Endothelial cell of umbilical vein (primary cell): ENCODE measurements at regions not wholly inside any gene's neighbourhood (a gene's known extent, or its start where the extent isn't known, plus 50 kb on each side); places are given as distances from the start of the nearest gene placed in this dataset.

Experiments used
- BruUV-seq: library from RNA; stranded (reverse); fragments of 400-500 nt; replicated peaks from 2 replicates; lab custom pipeline; 2021; lab: Mats Ljungman, UMichigan
- CTCF ChIA-PET: fragments of 300-600, 350-600 bp; sonication (Branson Sonifier 250); formaldehyde crosslinking; loops from one replicate; lab custom pipeline; 2021; ENCODE audit warnings: antibody characterized with exemption, inconsistent platforms; lab: Charles Lee
- POLR2A ChIA-PET: fragments of 300-600, 350-600 bp; sonication (Branson Sonifier 250); formaldehyde crosslinking; loops from one replicate; lab custom pipeline; 2021; ENCODE audit warnings: antibody characterized with exemption, inconsistent platforms; lab: Charles Lee
- DNase-seq: peaks from one replicate; pipeline ENCODE4 v3.0.0-alpha.2; 2011; ENCODE audit warnings: low read depth, low spot score
- FAIRE-seq: peaks from 2 replicates; lab custom pipeline; 2011; peaks lifted over from hg19 to GRCh38; lab: Jason Lieb, UNC
- H2AFZ ChIP-seq: 2 replicates; pipeline ENCODE4 v1.6.0; 2012; ENCODE audit warnings: low read depth, low read length, control low read depth, inconsistent platforms
- H3K27ac ChIP-seq: 2 replicates; pipeline ENCODE4 v1.5.1; 2011; ENCODE audit warnings: low read depth, mild to moderate bottlenecking, control low read depth, low read length, moderate library complexity; ENCODE audit not compliant: insufficient read depth
- H3K27me3 ChIP-seq, 2 experiments: 2 replicates each; pipeline versions ENCODE4 v1.6.0 to v1.6.1; 2011; ENCODE audit warnings: low read length in 2 of 2, mixed read lengths in 1 of 2; ENCODE audit not compliant: control insufficient read depth in 2 of 2, insufficient read depth in 2 of 2
- H3K36me3 ChIP-seq, 2 experiments: 2 replicates in 1 of 2; 3 replicates in 1 of 2; pipeline ENCODE4 v1.5.1; 2011; ENCODE audit warnings: low read length in 2 of 2, mild to moderate bottlenecking in 1 of 2, moderate library complexity in 1 of 2; ENCODE audit not compliant: control insufficient read depth in 2 of 2, insufficient read depth in 2 of 2; ENCODE audit errors: extremely low read depth in 1 of 2
- H3K4me1 ChIP-seq: 3 replicates; pipeline ENCODE4 v1.5.1; 2011; ENCODE audit warnings: mild to moderate bottlenecking, low read length; ENCODE audit not compliant: control insufficient read depth, insufficient read depth; ENCODE audit errors: extremely low read depth
- H3K4me2 ChIP-seq: 2 replicates; pipeline ENCODE4 v1.6.1; 2011; ENCODE audit warnings: low read length, control low read depth, mixed read lengths; ENCODE audit not compliant: insufficient read depth
- H3K4me3 ChIP-seq, 3 experiments: fragments of 200-600 bp in 1 of 3; sonication (generic), shearing (Covaris generic) in 1 of 3; replicated peaks in 1 of 3; 2 replicates each; pipeline ENCODE4 v1.5.1; 2011 to 2016; ENCODE audit warnings: control low read depth in 3 of 3, low read length in 3 of 3, mild to moderate bottlenecking in 2 of 3, inconsistent platforms in 1 of 3, low read depth in 1 of 3, moderate library complexity in 1 of 3; ENCODE audit not compliant: insufficient read depth in 1 of 3
- H3K79me2 ChIP-seq: 2 replicates; pipeline ENCODE4 v1.6.0; 2012; ENCODE audit warnings: low read length, inconsistent platforms; ENCODE audit not compliant: control insufficient read depth, insufficient read depth
- H3K9ac ChIP-seq: replicated peaks from 2 replicates; pipeline ENCODE3; 2011; ENCODE audit warnings: low read length, control low read depth; ENCODE audit not compliant: insufficient read depth; ENCODE audit errors: extremely low read depth
- H3K9me1 ChIP-seq: replicated peaks from 3 replicates; pipeline ENCODE4 v1.6.0; 2011; ENCODE audit warnings: mild to moderate bottlenecking, low read length; ENCODE audit not compliant: control insufficient read depth, insufficient read depth; ENCODE audit errors: extremely low read depth
- H3K9me3 ChIP-seq: replicated peaks from 2 replicates; pipeline ENCODE4 v1.5.1; 2012; ENCODE audit warnings: low read length, inconsistent platforms; ENCODE audit not compliant: control insufficient read depth, insufficient read depth
- H4K20me1 ChIP-seq: replicated peaks from 2 replicates; pipeline ENCODE3; 2011; ENCODE audit warnings: mild to moderate bottlenecking, low read length; ENCODE audit not compliant: control insufficient read depth, insufficient read depth; ENCODE audit errors: extremely low read depth
- EZH2 ChIP-seq: IDR thresholded peaks from 2 replicates; pipeline ENCODE4 v1.6.1; 2012; ENCODE audit warnings: borderline replicate concordance, low read depth, mild to moderate bottlenecking, moderate library complexity, low read length, inconsistent platforms; ENCODE audit not compliant: severe bottlenecking
- FOS ChIP-seq: IDR thresholded peaks from 2 replicates; pipeline ENCODE4 v1.6.1; 2011; ENCODE audit warnings: mild to moderate bottlenecking, low read length, moderate library complexity, borderline replicate concordance; ENCODE audit not compliant: insufficient read depth
- GATA2 ChIP-seq: IDR thresholded peaks from 2 replicates; pipeline ENCODE4 v1.7.0; 2011; ENCODE audit warnings: low read depth, mild to moderate bottlenecking, moderate library complexity, mixed read lengths, low read length; ENCODE audit not compliant: insufficient read length, insufficient read depth
- JUN ChIP-seq: IDR thresholded peaks from 2 replicates; pipeline ENCODE4 v1.6.1; 2011; ENCODE audit warnings: borderline replicate concordance, low read depth; ENCODE audit not compliant: insufficient read length, insufficient read depth
- MYC ChIP-seq: IDR thresholded peaks from one replicate; pipeline ENCODE4 v1.6.1; 2011; ENCODE audit warnings: mild to moderate bottlenecking, low read depth, low read length
- POLR2A ChIP-seq: IDR thresholded peaks from 2 replicates; pipeline ENCODE4 v1.6.1; 2012; ENCODE audit warnings: low read depth, mild to moderate bottlenecking, control low read depth, low read length
- POLR2AphosphoS5 ChIP-seq: IDR thresholded peaks from 2 replicates; pipeline ENCODE4 v1.6.1; 2012; ENCODE audit warnings: low read depth, mild to moderate bottlenecking, control low read depth, low read length, moderate library complexity; ENCODE audit not compliant: insufficient read depth
- dilution Hi-C: fragments of 300-500 bp; cut with MboI; formaldehyde crosslinking; loops from one replicate; pipeline ENCODE4 v1.15.0; 2019; ENCODE audit warnings: low sequenced_read_pairs; ENCODE audit not compliant: extremely low pct_ligation_motif_present
- intact Hi-C: fragments of 100-400 bp; cut with micrococcal nuclease; formaldehyde crosslinking; loops from one replicate; pipeline ENCODE4 v1.10.0; 2022
- TF ChIP-seq, protein P1 (sequence below): IDR thresholded peaks from 2 replicates; pipeline ENCODE4 v1.6.1; 2011; ENCODE audit not compliant: insufficient read depth, insufficient read length
- TF ChIP-seq, protein P2 (sequence below), 2 donors: IDR thresholded peaks; 1 replicate in 1 of 2; 2 replicates in 1 of 2; pipeline ENCODE4 v1.5.1; 2011; ENCODE audit warnings: low read length in 2 of 2, mild to moderate bottlenecking in 2 of 2, moderate library complexity in 2 of 2, control low read depth in 1 of 2, inconsistent platforms in 1 of 2, low read depth in 1 of 2; ENCODE audit not compliant: insufficient read depth in 1 of 2; ENCODE audit errors: extremely low read depth in 1 of 2

DNA sequence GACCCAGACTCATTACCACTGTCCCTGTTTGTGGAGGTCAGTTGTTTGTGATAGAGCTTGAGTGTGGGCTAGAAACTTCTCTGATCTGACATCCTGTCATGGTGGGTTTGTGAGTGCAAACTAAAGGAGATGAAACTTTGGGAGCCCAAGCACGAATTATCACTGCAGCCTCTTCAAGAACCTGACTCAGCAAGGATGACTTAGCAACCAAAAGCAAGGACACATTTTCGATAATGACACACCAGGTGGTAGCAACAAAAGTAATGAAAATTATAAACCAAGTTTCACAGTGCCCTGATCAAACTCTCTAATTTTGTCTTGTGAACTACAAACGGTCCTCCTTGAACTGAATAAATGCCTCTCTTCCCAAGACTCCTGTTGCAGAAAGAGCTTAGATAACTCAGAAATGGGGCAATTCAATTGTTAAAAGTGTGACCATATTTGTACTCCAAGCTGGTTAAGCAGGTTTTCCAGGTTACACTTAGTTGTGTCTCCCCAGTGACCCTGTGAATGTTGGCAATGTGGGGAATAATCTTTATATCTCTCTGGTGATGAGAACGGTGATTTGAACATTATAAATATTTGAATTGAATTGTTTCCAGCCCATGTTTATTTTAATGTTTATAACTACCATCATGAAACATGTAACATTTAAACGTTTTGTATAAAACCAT, 52.6 kb upstream of the ATP8A1 start:
- Histone ChIP-seq H3K4me3 (no peak overlapping the region), H3K9me3 (no peaks in the 10 kb centered on the region), H3K27me3 (no peaks in the 10 kb centered on the region), H3K79me2 (no peaks in the 10 kb centered on the region), H4K20me1 (no peaks in the 10 kb centered on the region), H3K4me1 (no peaks in the 10 kb centered on the region), H3K9me1 (no peaks in the 10 kb centered on the region), H3K9ac (no peak overlapping the region), H2AFZ (no peak overlapping the region), H3K36me3 (no peaks in the 10 kb centered on the region), H3K27ac (no peak overlapping the region), H3K4me2 (no peak overlapping the region)
- FAIRE-seq (no peak), DNase-seq (no peak)
- no TSS peak for BruUV-seq
- no peak for TF ChIP-seq GATA2
- no peak for TF ChIP-seq EZH2
- no peak for TF ChIP-seq FOS
- TF ChIP-seq MYC: no peak
- no peak for TF ChIP-seq POLR2A
- TF ChIP-seq, protein P1, sequence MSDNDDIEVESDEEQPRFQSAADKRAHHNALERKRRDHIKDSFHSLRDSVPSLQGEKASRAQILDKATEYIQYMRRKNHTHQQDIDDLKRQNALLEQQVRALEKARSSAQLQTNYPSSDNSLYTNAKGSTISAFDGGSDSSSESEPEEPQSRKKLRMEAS: no peak
- TF ChIP-seq, protein P2, sequence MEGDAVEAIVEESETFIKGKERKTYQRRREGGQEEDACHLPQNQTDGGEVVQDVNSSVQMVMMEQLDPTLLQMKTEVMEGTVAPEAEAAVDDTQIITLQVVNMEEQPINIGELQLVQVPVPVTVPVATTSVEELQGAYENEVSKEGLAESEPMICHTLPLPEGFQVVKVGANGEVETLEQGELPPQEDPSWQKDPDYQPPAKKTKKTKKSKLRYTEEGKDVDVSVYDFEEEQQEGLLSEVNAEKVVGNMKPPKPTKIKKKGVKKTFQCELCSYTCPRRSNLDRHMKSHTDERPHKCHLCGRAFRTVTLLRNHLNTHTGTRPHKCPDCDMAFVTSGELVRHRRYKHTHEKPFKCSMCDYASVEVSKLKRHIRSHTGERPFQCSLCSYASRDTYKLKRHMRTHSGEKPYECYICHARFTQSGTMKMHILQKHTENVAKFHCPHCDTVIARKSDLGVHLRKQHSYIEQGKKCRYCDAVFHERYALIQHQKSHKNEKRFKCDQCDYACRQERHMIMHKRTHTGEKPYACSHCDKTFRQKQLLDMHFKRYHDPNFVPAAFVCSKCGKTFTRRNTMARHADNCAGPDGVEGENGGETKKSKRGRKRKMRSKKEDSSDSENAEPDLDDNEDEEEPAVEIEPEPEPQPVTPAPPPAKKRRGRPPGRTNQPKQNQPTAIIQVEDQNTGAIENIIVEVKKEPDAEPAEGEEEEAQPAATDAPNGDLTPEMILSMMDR (IDR thresholded peaks at IDR 0.05; ENCODE audit: extremely low read depth in 1 of 2, insufficient read depth in 1 of 2, low read depth in 1 of 2, low read length in 2 of 2): no peak
- TF ChIP-seq JUN: no peak
- TF ChIP-seq POLR2AphosphoS5: no peak
- intact Hi-C loops: no loop called here
- CTCF ChIA-PET: no interaction called here
- POLR2A ChIA-PET: no interaction called here
- dilution Hi-C loops: no loop called here
